Fibroblast of lung (primary cell): ENCODE measurements at regions not wholly inside any gene's neighbourhood (a gene's known extent, or its start where the extent isn't known, plus 50 kb on each side); places are given as distances from the start of the nearest gene placed in this dataset.

Source experiments
- DNase-seq, 2 donors: peaks; one replicate each; pipeline versions ENCODE4 v3.0.0 to v3.0.0-alpha.2; 2010; ENCODE audit warnings: low read depth in 2 of 2
- H2AFZ ChIP-seq: 2 replicates; pipeline ENCODE4 v1.5.1; 2012; ENCODE audit warnings: low read length, control low read depth, inconsistent platforms
- H3K27ac ChIP-seq: 2 replicates; pipeline ENCODE4 v1.5.1; 2011; ENCODE audit warnings: low read length, control low read depth; ENCODE audit not compliant: insufficient read depth
- H3K27me3 ChIP-seq: 2 replicates; pipeline ENCODE4 v1.5.1; 2011; ENCODE audit warnings: mild to moderate bottlenecking, low read length; ENCODE audit not compliant: control insufficient read depth, insufficient read depth
- H3K36me3 ChIP-seq: 2 replicates; pipeline ENCODE4 v1.5.1; 2011; ENCODE audit warnings: low read length; ENCODE audit not compliant: control insufficient read depth, insufficient read depth
- H3K4me1 ChIP-seq: 2 replicates; pipeline ENCODE4 v1.5.1; 2011; ENCODE audit warnings: low read length; ENCODE audit not compliant: control insufficient read depth, insufficient read depth; ENCODE audit errors: extremely low read depth
- H3K4me2 ChIP-seq: 2 replicates; pipeline ENCODE4 v1.5.1; 2011; ENCODE audit warnings: low read length, control low read depth; ENCODE audit not compliant: insufficient read depth; ENCODE audit errors: extremely low read depth
- H3K4me3 ChIP-seq, 4 experiments: fragments of 200-600 bp in 1 of 4; sonication (generic) in 1 of 4; replicated peaks in 1 of 4; 2 replicates each; pipeline ENCODE4 v1.5.1; 2011 to 2016; ENCODE audit warnings: low read length in 4 of 4, low read depth in 3 of 4, mild to moderate bottlenecking in 3 of 4, control low read depth in 2 of 4, inconsistent platforms in 1 of 4, mixed read lengths in 1 of 4; ENCODE audit not compliant: insufficient read depth in 1 of 4; ENCODE audit errors: control extremely low read depth in 1 of 4
- H3K79me2 ChIP-seq: 2 replicates; pipeline ENCODE4 v1.5.1; 2012; ENCODE audit warnings: mild to moderate bottlenecking, low read length, inconsistent platforms; ENCODE audit not compliant: control insufficient read depth, insufficient read depth
- H3K9ac ChIP-seq: 2 replicates; pipeline ENCODE4 v1.5.1; 2011; ENCODE audit warnings: mild to moderate bottlenecking, low read length, control low read depth; ENCODE audit not compliant: insufficient read depth
- H3K9me3 ChIP-seq: 2 replicates; pipeline ENCODE4 v1.5.1; 2012; ENCODE audit warnings: low read depth, low read length; ENCODE audit not compliant: control insufficient read depth, insufficient read depth
- H4K20me1 ChIP-seq: 2 replicates; pipeline ENCODE4 v1.5.1; 2011; ENCODE audit warnings: low read length; ENCODE audit not compliant: control insufficient read depth, insufficient read depth; ENCODE audit errors: extremely low read depth
- CTCF ChIP-seq, 2 donors: IDR thresholded peaks in 1 of 2; conservative IDR thresholded peaks in 1 of 2; 1 replicate in 1 of 2; 2 replicates in 1 of 2; pipeline ENCODE4 v1.5.1; 2011 to 2012; ENCODE audit warnings: low read length in 2 of 2, control low read depth in 1 of 2, inconsistent platforms in 1 of 2, low read depth in 1 of 2, mild to moderate bottlenecking in 1 of 2
- EZH2 ChIP-seq: IDR thresholded peaks from 2 replicates; pipeline ENCODE4 v1.5.1; 2012; ENCODE audit warnings: low read length, control low read depth, mild to moderate bottlenecking; ENCODE audit errors: missing control alignments

GRCh38 chr1:30380625-30380984 is 342.8 kb downstream of the MATN1 start:
- Histone ChIP-seq H3K4me2 (no peak overlapping the region), H3K27ac (no peak overlapping the region), H2AFZ (no peak overlapping the region), H3K4me1 (peaks cover 8% of the 10 kb centered on the region), H3K36me3 (no peaks in the 10 kb centered on the region), H4K20me1 (no peaks in the 10 kb centered on the region), H3K27me3 (no peaks in the 10 kb centered on the region), H3K79me2 (no peaks in the 10 kb centered on the region), H3K9ac (no peak overlapping the region), H3K9me3 (no peaks in the 10 kb centered on the region), H3K4me3 (no peak overlapping the region)
- no peak for DNase-seq
- no peak for TF ChIP-seq CTCF (conservative IDR thresholded peaks at IDR 0.05 in 1 of 2, IDR thresholded peaks at IDR 0.05 in 1 of 2; ENCODE audit: low read depth in 1 of 2, low read length in 2 of 2)
- TF ChIP-seq EZH2: no peak

- Histone ChIP-seq H3K79me2 (no peaks in the 10 kb centered on the region), H3K9me3 (no peaks in the 10 kb centered on the region), H3K36me3 (no peaks in the 10 kb centered on the region), H3K4me2 (no peak overlapping the region), H3K4me3 (no peak overlapping the region), H3K4me1 (peaks cover 8% of the 10 kb centered on the region), H4K20me1 (no peaks in the 10 kb centered on the region), H3K9ac (no peak overlapping the region), H3K27ac (no peak overlapping the region), H2AFZ (peak overlapping the region; percentile 24), H3K27me3 (no peaks in the 10 kb centered on the region)
- TF ChIP-seq EZH2: no peak
- TF ChIP-seq CTCF (conservative IDR thresholded peaks at IDR 0.05 in 1 of 2, IDR thresholded peaks at IDR 0.05 in 1 of 2; ENCODE audit: low read depth in 1 of 2, low read length in 2 of 2): peak; percentile 77 to 93
- DNase-seq: peak; percentile 72 to 78
Observed at GRCh38 chr1:30379684-30380624, 343.4 kb downstream of the MATN1 start.

GRCh38 chr1:30378991-30379581 is 344.3 kb downstream of the MATN1 start:
- no peaks in the 10 kb centered on the region for H3K27me3 ChIP-seq
- no peaks in the 10 kb centered on the region for H4K20me1 ChIP-seq
- TF ChIP-seq EZH2 (no peak), CTCF (conservative IDR thresholded peaks at IDR 0.05 in 1 of 2, IDR thresholded peaks at IDR 0.05 in 1 of 2; ENCODE audit: low read depth in 1 of 2, low read length in 2 of 2) (no peak)
- peak overlapping the region; percentile 5 for H3K4me2 ChIP-seq
- H3K79me2 ChIP-seq: no peaks in the 10 kb centered on the region
- H3K36me3 ChIP-seq: no peaks in the 10 kb centered on the region
- peaks cover 8% of the 10 kb centered on the region for H3K4me1 ChIP-seq
- DNase-seq: peak; percentile 56 to 97
- no peaks in the 10 kb centered on the region for H3K9me3 ChIP-seq
- H3K4me3 ChIP-seq: no peak overlapping the region
- H3K9ac ChIP-seq: no peak overlapping the region
- no peak overlapping the region for H3K27ac ChIP-seq
- peak overlapping the region; percentile 11 for H2AFZ ChIP-seq
